ENCODE measurements at regions not wholly inside any gene's neighbourhood (a gene's known extent, or its start where the extent isn't known, plus 50 kb on each side); places are given as distances from the start of the nearest gene placed in this dataset.
"Not testable (repeated sequence)": the region's sequence is repeated elsewhere in the genome, so short reads cannot be mapped to it uniquely, and the experiment has no call there.

DNA sequence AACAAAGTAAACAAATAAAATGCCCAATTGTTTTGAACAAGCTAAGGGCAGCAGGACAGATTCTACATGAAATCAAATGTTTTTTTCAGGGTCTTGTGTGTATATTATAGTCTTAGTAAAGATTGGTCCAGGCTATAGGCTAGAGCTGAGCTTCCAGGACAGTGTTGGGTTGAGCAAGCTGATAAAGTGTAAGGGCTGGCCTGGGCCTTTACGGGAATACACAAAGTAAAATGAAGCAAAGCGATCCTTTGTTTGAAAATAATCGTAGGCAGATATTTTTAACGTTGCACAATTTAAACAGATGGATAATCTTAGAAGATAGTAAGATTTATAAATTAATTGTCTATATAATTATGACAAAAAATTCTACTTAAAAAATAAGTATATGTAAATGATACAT is 1204.6 kb downstream of the OTOL1 start:
- no peak overlapping the region for H3K4me3 ChIP-seq (ENCODE audit: low read length)
- TF ChIP-seq, protein P1, sequence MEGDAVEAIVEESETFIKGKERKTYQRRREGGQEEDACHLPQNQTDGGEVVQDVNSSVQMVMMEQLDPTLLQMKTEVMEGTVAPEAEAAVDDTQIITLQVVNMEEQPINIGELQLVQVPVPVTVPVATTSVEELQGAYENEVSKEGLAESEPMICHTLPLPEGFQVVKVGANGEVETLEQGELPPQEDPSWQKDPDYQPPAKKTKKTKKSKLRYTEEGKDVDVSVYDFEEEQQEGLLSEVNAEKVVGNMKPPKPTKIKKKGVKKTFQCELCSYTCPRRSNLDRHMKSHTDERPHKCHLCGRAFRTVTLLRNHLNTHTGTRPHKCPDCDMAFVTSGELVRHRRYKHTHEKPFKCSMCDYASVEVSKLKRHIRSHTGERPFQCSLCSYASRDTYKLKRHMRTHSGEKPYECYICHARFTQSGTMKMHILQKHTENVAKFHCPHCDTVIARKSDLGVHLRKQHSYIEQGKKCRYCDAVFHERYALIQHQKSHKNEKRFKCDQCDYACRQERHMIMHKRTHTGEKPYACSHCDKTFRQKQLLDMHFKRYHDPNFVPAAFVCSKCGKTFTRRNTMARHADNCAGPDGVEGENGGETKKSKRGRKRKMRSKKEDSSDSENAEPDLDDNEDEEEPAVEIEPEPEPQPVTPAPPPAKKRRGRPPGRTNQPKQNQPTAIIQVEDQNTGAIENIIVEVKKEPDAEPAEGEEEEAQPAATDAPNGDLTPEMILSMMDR (conservative IDR thresholded peaks at IDR 0.05; ENCODE audit: low read depth, low read length) = no peak

DNA sequence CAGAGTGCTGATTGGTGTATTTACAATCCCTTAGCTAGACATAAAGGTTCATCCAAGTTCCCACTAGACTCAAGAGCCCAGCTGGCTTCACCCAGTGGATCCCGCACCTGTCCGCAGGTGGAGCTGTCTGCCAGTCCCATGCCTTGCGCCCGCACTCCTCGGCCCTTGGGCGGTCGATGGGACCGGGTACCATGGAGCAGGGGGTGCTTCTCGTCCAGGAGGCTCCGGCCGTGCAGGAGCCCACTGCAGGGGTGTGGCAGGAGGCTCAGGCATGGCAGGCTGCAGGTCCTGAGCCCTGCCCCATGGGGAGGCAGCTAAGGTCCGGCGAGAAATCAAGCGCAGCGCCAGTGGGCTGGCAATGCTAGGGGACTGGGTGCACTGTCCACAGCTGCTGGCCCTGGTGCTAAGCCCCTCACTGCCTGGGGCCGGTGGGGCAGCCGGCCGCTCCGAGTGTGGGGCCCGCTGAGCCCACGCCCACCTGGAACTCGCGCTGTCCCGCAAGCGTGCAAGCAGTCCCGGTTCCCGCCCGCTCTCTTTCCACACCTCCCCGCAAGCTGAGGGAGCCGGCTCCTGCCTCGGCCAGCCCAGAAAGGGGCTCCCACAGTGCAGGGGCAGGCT is 1206.3 kb downstream of the OTOL1 start:
- no peak for DNase-seq (ENCODE audit: low read depth)
- TF ChIP-seq, protein P1 (conservative IDR thresholded peaks at IDR 0.05; ENCODE audit: low read depth, low read length) = no peak

More for the DNA sequence above, 1204.6 kb downstream of the OTOL1 start:
- DNase-seq (ENCODE audit: low read depth) = no peak

DNA sequence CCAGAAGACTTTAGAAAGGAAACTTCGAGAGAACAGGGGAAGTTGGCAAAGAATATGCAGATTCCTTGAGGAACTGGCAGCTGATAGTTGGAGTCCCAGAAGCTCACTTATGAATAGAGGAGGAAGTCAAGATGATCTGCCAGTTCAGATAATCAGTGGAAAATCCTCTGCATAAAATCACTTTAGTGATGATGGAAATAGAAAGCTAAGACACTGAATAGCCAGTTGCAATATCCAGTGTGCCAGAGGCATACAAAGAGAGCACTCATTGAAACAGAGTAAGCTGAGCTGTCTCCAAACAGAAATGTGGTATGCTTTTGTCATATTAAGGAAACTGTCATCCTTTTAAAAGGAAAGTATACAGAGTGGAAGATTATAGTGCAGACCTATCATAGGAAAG is 1207.6 kb downstream of the OTOL1 start:
- no peak overlapping the region for H3K4me3 ChIP-seq (ENCODE audit: low read length)
- TF ChIP-seq, protein P1 (conservative IDR thresholded peaks at IDR 0.05; ENCODE audit: low read depth, low read length) = no peak
- no peak for DNase-seq (ENCODE audit: low read depth)

More for the DNA sequence above, 1206.3 kb downstream of the OTOL1 start:
- no peak overlapping the region for H3K4me3 ChIP-seq (ENCODE audit: low read length)

DNA sequence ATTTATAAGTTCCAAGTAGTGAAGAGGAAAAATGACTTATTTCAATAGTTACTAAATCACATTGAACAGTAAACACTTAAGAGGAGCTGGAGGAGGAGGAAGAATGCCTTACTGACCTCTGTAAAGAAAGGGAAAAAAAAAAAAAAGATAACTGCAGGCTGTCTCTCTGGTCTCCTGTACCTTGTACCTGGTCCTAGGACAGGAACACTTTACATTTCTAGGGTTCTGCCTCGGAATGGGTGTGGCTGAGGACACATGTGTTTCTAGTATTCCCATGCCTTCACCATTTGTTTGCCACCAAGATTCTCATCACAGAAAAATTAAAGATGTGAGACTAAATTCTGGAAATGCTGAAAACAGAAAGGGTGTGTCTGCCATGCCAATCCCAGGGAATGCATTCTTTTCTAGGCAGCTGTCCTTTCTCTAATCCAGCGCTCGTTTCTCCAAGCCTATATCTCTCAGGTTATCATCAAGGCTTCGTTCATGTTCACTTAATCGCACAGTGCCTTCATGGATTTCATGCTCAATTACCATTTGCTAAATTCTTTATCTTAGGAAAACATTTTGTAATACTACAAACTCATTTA is 1208.3 kb downstream of the OTOL1 start:
- DNase-seq (ENCODE audit: low read depth) = no peak
- TF ChIP-seq, protein P1 (conservative IDR thresholded peaks at IDR 0.05; ENCODE audit: low read depth, low read length) = no peak
- H3K4me3 ChIP-seq (ENCODE audit: low read length) = no peak overlapping the region

DNA sequence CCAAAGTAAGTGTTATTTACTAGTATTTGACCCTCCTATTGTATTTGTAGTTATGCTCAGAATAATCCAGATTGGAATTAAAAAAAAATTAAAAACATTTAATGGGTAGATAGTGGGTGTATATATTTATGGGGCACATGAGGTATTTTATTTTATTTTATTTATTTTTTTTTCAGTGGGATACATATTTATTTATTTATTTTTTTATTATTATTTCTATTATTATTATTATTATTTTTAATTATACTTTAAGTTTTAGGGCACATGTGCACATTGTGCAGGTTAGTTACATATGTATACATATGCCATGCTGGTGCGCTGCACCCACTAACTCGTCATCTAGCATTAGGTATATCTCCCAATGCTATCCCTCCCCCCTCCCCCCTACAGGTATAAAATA is 1211.8 kb downstream of the OTOL1 start:
- not testable (repeated sequence) for H3K4me3 ChIP-seq (ENCODE audit: low read length); DNase-seq (ENCODE audit: low read depth)

DNA sequence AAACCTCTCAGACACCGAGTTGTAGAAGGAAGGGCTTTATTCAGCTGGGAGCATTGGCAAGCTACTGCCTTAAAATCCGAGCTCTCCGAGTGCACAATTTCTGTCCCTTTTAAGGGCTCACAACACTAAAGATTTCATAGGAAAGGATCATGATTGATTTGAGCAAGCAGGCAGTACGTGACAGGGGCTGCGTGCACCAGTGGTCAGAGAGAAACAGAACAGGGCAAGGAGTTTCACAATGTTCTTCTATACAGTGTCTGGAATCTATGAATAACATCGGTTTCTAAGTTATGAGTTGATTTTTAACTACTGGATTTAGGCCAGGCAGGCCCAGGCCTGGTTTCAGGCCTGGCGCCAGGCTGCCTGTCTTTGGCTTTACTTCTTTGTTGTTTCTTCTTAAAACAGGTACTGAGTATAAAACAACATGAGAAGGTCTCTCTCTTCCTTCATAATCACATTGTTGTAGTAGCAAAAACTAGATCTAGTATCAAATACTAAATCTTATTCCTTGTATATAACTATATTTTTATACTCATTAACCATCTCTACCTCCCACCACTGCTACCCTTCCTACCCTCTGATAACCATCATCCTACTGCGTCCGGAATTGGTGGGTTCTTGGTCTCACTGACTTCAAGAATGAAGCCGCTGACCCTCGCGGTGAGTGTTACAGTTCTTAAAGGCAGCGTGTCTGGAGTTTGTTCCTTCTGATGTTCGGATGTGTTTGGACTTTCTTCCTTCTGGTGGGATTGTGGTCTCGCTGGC is 1212.5 kb downstream of the OTOL1 start:
- DNase-seq (ENCODE audit: low read depth); H3K4me3 ChIP-seq (ENCODE audit: low read length): not testable (repeated sequence)

DNA sequence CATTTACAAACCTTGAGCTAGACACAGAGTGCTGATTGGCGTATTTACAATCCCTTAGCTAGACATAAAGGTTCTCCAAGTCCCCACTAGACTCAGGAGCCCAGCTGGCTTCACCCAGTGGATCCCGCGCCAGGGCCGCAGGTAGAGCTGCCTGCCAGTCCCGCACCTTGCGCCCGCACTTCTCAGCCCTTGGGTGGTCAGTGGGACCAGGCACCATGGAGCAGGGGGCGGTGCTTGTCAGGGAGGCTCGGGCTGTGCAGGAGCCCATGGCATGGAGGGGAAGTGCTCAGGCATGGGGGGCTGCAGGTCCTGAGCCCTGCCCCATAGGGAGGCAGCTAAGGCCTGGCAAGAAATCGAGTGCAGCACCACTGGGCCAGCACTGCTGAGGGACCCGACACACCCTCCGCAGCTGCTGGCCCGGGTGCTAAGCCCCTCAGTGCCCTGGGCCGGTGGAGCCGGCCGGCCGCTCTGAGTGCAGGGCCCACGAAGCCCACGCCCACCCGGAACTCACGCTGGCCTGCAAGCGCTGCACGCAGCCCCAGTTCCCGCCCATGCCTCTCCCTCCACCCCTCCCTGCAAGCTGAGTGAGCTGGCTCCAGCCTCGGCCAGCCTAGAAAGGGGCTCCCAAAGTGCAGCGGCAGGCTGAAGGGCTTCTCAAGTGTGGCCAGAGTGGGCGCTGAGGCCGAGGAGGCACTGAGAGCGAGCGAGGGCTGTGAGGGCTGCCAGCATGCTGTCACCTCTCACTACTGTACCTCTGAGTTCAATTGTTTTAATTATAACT is 1213.9 kb downstream of the OTOL1 start:
- no peak overlapping the region for H3K4me3 ChIP-seq (ENCODE audit: low read length)
- TF ChIP-seq, protein P1 (conservative IDR thresholded peaks at IDR 0.05; ENCODE audit: low read depth, low read length) = no peak
- DNase-seq (ENCODE audit: low read depth) = no peak

DNA sequence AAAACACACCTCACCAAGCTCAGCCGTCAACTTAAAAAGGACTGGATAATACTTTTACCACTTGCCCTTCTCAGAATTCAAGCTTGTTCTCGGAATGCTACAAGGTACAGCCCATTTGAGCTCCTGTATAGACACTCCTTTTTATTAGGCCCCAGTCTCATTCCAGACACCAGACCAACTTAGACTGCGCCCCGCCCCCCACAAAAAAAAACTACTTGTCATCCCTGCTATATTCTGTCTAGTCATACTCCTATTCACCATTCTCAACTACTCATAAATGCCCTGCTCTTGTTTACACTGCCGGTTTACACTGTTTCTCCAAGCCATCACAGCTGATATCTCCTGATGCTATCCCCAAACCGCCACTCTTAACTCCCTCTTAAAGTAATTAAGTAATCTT is 1220.5 kb downstream of the OTOL1 start:
- H3K4me3 ChIP-seq (ENCODE audit: low read length); DNase-seq (ENCODE audit: low read depth): not testable (repeated sequence)
